ENCODE measurements at regions not wholly inside any gene's neighbourhood (a gene's known extent, or its start where the extent isn't known, plus 50 kb on each side); places are given as distances from the start of the nearest gene placed in this dataset.
"Not testable (repeated sequence)": the region's sequence is repeated elsewhere in the genome, so short reads cannot be mapped to it uniquely, and the experiment has no call there.

- Histone ChIP-seq H3K36me3 (no peaks in the 10 kb centered on the region), H3K9me3 (no peaks in the 10 kb centered on the region), H3K27ac (no peak overlapping the region), H3K4me3 (no peak overlapping the region), H3K4me1 (peaks cover 0 to 5% (median 0%) of the 10 kb centered on the region in 4 donors), H3K27me3 (no peaks in the 10 kb centered on the region)
- TF ChIP-seq CTCF (IDR thresholded peaks at IDR 0.05) = no peak
- intact Hi-C loops (cut with DNase I; ENCODE audit: low total_unique reads) = no loop called here
- no peak for DNase-seq
Observed at GRCh38 chr9:79432485-79432884, 139.3 kb upstream of the TLE4 start.

- no peaks in the 10 kb centered on the region for H3K36me3 ChIP-seq
- peaks cover 0 to 5% (median 0%) of the 10 kb centered on the region in 4 donors for H3K4me1 ChIP-seq
- no peak overlapping the region for H3K4me3 ChIP-seq
- intact Hi-C loops (cut with DNase I; ENCODE audit: low total_unique reads) = no loop called here
- H3K27me3 ChIP-seq = peaks cover 0 to 4% of the 10 kb centered on the region in 2 donors
- no peak overlapping the region for H3K27ac ChIP-seq
- H3K9me3 ChIP-seq = no peaks in the 10 kb centered on the region
- TF ChIP-seq CTCF (IDR thresholded peaks at IDR 0.05) = no peak
- DNase-seq = no peak
Observed at GRCh38 chr9:79433703-79434102, 138.1 kb upstream of the TLE4 start.

- H3K4me1 ChIP-seq; H3K27ac ChIP-seq; H3K4me3 ChIP-seq; intact Hi-C loops (cut with DNase I; ENCODE audit: low total_unique reads); H3K36me3 ChIP-seq; DNase-seq; H3K27me3 ChIP-seq; H3K9me3 ChIP-seq: not testable (repeated sequence)
Observed at GRCh38 chr9:79439221-79439620, 132.5 kb upstream of the TLE4 start.

- Histone ChIP-seq H3K27ac (no peak overlapping the region), H3K27me3 (no peaks in the 10 kb centered on the region), H3K9me3 (no peaks in the 10 kb centered on the region), H3K4me1 (no peaks in the 10 kb centered on the region), H3K36me3 (no peaks in the 10 kb centered on the region), H3K4me3 (no peak overlapping the region)
- no peak for DNase-seq
- TF ChIP-seq CTCF (IDR thresholded peaks at IDR 0.05) = no peak
- intact Hi-C loops (cut with DNase I; ENCODE audit: low total_unique reads) = no loop called here
Observed at GRCh38 chr9:79446523-79447307, 125.0 kb upstream of the TLE4 start.

- no peak for DNase-seq
- intact Hi-C loops (cut with DNase I; ENCODE audit: low total_unique reads) = no loop called here
- no peak overlapping the region for H3K27ac ChIP-seq
- TF ChIP-seq CTCF (IDR thresholded peaks at IDR 0.05) = no peak
- no peaks in the 10 kb centered on the region for H3K9me3 ChIP-seq
- H3K4me1 ChIP-seq = no peaks in the 10 kb centered on the region
- H3K4me3 ChIP-seq = no peak overlapping the region
- no peaks in the 10 kb centered on the region for H3K27me3 ChIP-seq
- no peaks in the 10 kb centered on the region for H3K36me3 ChIP-seq
Observed at GRCh38 chr9:79447308-79447605, 124.5 kb upstream of the TLE4 start.

GRCh38 chr9:79447762-79448161 is 124.0 kb upstream of the TLE4 start:
- no peak overlapping the region for H3K4me3 ChIP-seq
- intact Hi-C loops (cut with DNase I; ENCODE audit: low total_unique reads) = no loop called here
- H3K27me3 ChIP-seq = no peaks in the 10 kb centered on the region
- H3K36me3 ChIP-seq = no peaks in the 10 kb centered on the region
- H3K9me3 ChIP-seq = no peaks in the 10 kb centered on the region
- H3K4me1 ChIP-seq = no peaks in the 10 kb centered on the region
- H3K27ac ChIP-seq = no peak overlapping the region
- no peak for DNase-seq
- no peak for TF ChIP-seq CTCF (IDR thresholded peaks at IDR 0.05)
